Hepatocyte (in vitro differentiated cells): ENCODE measurements at regions not wholly inside any gene's neighbourhood (a gene's known extent, or its start where the extent isn't known, plus 50 kb on each side); places are given as distances from the start of the nearest gene placed in this dataset.

Experiments used
- EZH2 ChIP-seq: fragments of 200-600 bp; sonication (generic); IDR thresholded peaks from 2 replicates; pipeline ENCODE4 v1.6.1; 2016; ENCODE audit warnings: antibody characterized with exemption, mild to moderate bottlenecking, borderline replicate concordance
- EZH2phosphoT487 ChIP-seq: fragments of 200-600 bp; sonication (generic); IDR thresholded peaks from one replicate; pipeline ENCODE4 v1.6.1; 2018; ENCODE audit warnings: antibody characterized with exemption, mild to moderate bottlenecking, low read depth, moderate library complexity; ENCODE audit not compliant: unreplicated experiment, severe bottlenecking
- TF ChIP-seq, protein P1 (sequence below): fragments of 200-600 bp; sonication (generic); IDR thresholded peaks from 2 replicates; pipeline ENCODE4 v1.5.1; 2016; ENCODE audit warnings: antibody characterized with exemption, mild to moderate bottlenecking; ENCODE audit not compliant: poor library complexity

- TF ChIP-seq, protein P1, sequence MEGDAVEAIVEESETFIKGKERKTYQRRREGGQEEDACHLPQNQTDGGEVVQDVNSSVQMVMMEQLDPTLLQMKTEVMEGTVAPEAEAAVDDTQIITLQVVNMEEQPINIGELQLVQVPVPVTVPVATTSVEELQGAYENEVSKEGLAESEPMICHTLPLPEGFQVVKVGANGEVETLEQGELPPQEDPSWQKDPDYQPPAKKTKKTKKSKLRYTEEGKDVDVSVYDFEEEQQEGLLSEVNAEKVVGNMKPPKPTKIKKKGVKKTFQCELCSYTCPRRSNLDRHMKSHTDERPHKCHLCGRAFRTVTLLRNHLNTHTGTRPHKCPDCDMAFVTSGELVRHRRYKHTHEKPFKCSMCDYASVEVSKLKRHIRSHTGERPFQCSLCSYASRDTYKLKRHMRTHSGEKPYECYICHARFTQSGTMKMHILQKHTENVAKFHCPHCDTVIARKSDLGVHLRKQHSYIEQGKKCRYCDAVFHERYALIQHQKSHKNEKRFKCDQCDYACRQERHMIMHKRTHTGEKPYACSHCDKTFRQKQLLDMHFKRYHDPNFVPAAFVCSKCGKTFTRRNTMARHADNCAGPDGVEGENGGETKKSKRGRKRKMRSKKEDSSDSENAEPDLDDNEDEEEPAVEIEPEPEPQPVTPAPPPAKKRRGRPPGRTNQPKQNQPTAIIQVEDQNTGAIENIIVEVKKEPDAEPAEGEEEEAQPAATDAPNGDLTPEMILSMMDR: no peak
- TF ChIP-seq EZH2 (no peak), EZH2phosphoT487 (no peak)
These were observed 254.0 kb downstream of the BRINP2 start for GRCh38 chr1:177424744-177425143.
